Suppressor macrophage treated with lipopolysaccharide for 4 hours (primary cell): ENCODE measurements at regions not wholly inside any gene's neighbourhood (a gene's known extent, or its start where the extent isn't known, plus 50 kb on each side); places are given as distances from the start of the nearest gene placed in this dataset.
"Not testable (repeated sequence)": the region's sequence is repeated elsewhere in the genome, so short reads cannot be mapped to it uniquely, and the experiment has no call there.

Experiments
- DNase-seq: peaks from one replicate; pipeline ENCODE4 v3.0.0-alpha.2; 2020

- no peak for DNase-seq
These were observed 1383.4 kb upstream of the PCDH20 start for GRCh38 chr13:62799038-62799535.

- no peak for DNase-seq
These were observed 1378.2 kb upstream of the PCDH20 start for GRCh38 chr13:62793850-62794249.

GRCh38 chr13:62781866-62782265, 1366.2 kb upstream of the PCDH20 start:
- no peak for DNase-seq

DNA sequence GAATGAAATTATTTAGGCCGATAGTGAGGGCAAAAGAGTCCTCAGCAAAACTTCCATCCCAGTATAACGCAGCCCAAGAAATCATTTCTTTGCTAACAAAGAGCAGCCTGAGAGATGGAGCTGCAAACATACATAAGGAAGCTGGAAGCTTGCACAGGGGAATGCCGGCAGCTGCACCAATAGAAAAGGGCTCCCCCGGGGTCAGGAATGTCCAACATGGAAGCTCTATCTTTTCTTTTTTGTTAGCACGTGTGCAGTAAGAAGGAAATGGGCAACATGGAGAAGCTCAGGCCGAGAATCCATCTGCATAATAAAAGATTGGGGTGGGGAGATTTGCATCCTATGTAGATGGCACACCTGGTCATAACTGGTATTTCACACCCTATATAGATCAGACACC, 1363.5 kb upstream of the PCDH20 start:
- DNase-seq = no peak

DNA sequence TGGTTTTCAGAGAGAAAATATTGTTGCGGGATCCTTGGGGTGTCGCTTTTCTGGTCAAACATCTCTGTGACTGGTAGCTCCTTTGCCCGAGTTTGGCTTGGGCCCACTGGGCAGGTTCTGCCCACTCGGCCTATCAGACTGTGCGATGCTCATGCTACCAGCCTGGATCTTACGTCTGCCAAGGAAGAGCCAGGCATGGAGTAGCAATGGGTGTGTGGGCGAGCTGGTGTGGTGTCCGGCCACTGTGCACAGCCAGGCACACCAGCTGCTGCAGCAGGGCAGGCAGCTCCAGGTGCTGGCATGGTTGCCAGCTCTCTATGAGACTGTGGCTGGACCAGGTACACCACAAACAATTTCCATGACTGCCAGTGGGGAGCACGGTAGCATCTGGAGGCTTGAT, 1351.8 kb upstream of the PCDH20 start:
- no peak for DNase-seq

- DNase-seq = no peak
These were observed 1345.1 kb upstream of the PCDH20 start for GRCh38 chr13:62760724-62761123.

GRCh38 chr13:62747629-62748028, 1332.0 kb upstream of the PCDH20 start:
- DNase-seq = no peak

- DNase-seq = no peak
These were observed 1331.5 kb upstream of the PCDH20 start for GRCh38 chr13:62747152-62747551.

GRCh38 chr13:62729746-62730145, 1314.1 kb upstream of the PCDH20 start:
- DNase-seq = not testable (repeated sequence)

DNA sequence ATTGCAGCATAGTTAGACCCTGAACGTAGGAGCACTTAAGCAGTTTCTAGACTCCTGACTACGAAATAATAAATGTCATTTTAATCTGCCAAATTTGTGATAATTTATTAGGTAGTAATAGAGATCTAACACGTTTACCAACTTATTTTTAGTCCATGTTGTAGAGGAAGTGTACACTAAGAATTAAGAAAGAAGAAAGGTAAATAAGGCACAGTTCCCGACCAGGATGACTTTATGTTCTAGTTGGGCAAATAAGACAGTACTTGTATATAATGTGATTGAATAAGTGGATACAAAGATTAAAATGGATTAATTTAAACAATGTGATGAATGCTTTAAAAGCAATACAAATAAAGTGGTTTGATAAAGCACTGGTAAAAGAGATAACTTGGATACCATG, 1306.2 kb upstream of the PCDH20 start:
- DNase-seq = no peak

DNA sequence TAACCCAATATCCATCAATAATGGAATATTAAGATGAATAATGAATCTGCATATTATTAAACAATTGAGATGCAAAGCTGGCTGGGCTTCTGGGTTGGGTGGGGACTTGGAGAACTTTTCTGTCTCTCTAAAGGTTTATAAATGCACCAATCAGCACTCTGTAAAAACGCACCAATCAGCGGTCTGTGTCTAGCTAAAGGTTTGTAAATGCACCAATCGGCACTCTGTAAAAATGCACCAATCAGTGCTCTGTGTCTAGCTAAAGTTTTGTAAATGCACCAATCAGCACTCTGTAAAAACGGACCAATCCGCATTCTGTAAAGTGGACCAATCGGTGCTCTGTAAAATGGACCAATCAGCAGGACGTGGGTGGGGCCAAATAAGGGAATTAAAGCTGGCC, 1296.3 kb upstream of the PCDH20 start:
- not testable (repeated sequence) for DNase-seq

DNA sequence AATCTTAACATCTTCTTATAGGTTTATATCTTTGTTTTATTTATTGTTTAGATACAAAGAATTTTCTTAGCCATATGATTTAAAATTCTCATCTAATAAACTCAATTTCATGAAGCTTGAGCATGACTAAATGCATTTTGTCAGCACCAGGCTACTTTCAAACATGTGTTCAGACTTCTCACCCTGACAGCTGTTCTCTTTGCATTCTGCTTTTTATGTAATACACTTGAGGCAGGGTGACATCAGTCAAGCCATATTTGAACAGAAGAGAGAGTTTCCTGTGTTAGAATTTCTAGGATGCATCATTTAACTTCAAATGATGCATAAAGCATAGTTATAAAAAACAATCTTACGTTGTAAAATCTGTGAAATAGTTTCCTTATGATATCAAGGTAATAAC, 1295.1 kb upstream of the PCDH20 start:
- no peak for DNase-seq

DNA sequence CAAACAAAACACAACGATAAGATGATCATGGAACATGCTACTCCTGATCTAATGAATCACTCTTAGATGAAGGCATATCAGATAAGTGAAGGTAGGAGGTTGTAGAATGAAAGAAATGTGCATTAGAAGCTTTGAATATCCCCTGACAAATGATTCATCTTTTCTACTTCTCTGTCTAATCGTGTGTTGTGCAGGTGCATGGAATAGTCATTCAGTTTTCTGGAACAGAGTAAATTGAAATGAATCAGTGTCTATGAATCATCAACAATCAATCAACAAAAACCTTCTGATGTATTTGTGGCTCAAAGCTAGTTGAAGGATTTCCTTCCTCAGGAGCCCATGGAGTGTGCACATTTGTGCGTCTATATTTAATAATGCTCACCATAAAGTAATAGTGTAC, 1290.4 kb upstream of the PCDH20 start:
- DNase-seq = no peak

- no peak for DNase-seq
These were observed 1289.2 kb upstream of the PCDH20 start for GRCh38 chr13:62704875-62705274.

GRCh38 chr13:62702502-62702901, 1286.9 kb upstream of the PCDH20 start:
- DNase-seq = no peak

GRCh38 chr13:62697701-62698100, 1282.1 kb upstream of the PCDH20 start:
- no peak for DNase-seq

GRCh38 chr13:62696490-62696889, 1280.8 kb upstream of the PCDH20 start:
- no peak for DNase-seq

DNA sequence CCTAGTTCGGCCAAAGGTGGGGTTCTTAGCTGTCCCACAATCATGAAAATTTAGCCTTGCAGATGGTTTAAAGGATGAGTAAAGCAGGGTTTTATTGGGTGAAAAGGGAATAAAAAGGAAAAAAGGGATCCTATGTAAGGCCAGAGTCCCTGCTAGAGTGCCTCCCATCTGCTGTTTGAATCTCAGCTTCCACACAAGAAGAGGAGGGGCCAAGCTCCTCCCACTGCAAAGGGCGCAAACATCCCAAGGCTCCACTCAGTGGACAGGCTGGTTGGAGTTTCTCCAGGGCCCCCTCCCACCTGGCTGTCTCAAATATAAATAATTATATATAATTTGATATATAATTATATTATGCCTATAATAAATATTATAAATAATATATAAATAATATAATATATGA, 1272.1 kb upstream of the PCDH20 start:
- DNase-seq = no peak

GRCh38 chr13:62684359-62684758, 1268.7 kb upstream of the PCDH20 start:
- no peak for DNase-seq

DNA sequence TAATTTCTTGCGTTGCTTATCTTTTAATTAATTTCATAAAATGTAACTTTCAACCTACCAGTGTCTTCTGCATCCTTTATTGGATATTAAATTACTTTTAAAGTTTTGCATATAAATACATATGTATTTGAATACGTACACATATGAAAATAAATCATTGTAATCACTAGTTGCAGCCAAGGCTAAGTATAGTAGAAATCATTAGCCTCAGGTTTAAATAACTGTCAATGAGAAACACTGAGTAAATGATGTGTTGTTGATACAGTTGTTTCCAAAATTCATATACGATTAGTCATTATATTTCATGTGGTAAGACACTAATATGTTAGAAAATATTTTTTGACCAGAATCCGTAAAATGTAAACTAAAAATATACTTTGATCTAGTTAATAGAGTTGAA, 1267.1 kb upstream of the PCDH20 start:
- DNase-seq = no peak

DNA sequence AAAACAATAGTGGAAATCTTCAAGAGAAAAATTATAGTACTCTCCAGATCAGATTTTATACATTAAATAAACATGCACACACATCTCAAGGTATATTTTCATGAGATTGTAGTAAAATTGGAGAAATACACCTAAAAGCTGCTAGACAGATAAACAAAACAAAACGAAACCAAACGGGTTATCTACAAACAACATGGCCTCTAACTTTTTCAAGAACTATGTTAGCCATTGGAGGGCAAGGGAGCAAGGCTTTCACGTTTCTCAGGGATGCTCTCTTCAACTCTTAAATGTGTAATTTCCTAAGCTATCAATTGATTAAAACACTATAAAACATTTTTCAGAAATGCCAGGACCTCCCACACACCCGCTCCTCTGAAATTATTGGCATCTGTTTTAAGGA, 1262.4 kb upstream of the PCDH20 start:
- no peak for DNase-seq

DNA sequence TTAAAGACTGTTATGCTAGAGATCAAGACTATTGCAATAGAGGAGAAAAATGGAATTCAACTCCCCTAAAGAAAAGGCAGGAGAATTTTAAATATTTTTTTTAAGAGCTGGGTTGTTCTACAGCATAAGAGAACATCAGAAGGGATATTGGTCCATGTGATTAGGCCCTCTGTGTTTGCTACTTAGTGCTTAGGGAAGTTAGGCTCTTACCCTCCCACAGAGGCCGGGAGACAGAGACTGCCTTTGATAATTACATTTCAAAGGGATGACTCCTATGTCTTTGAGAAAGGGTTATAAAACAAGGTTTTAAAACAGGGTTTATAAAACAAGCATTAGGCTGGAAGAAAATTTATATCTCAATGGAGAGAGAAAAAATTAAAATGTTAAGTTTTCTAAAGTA, 1248.1 kb upstream of the PCDH20 start:
- DNase-seq = no peak

GRCh38 chr13:62659365-62659764, 1243.7 kb upstream of the PCDH20 start:
- DNase-seq = no peak

- DNase-seq = no peak
These were observed 1237.7 kb upstream of the PCDH20 start for GRCh38 chr13:62653371-62653770.

- DNase-seq = no peak
These were observed 1228.3 kb upstream of the PCDH20 start for GRCh38 chr13:62643799-62644524.
